ENCODE measurements at regions not wholly inside any gene's neighbourhood (a gene's known extent, or its start where the extent isn't known, plus 50 kb on each side); places are given as distances from the start of the nearest gene placed in this dataset.

- Histone ChIP-seq H3K4me1 (ENCODE audit: control insufficient read depth in 1 of 2, insufficient read depth in 1 of 2, low read depth in 1 of 2, low read length in 1 of 2) (no peaks in the 10 kb centered on the region), H3K36me3 (no peaks in the 10 kb centered on the region), H3K9me3 (no peaks in the 10 kb centered on the region), H3K27ac (no peak overlapping the region), H3K27me3 (no peaks in the 10 kb centered on the region), H3K4me3 (ENCODE audit: low read depth in 1 of 2, low read length in 1 of 2) (no peak overlapping the region)
- TF ChIP-seq, protein P1, sequence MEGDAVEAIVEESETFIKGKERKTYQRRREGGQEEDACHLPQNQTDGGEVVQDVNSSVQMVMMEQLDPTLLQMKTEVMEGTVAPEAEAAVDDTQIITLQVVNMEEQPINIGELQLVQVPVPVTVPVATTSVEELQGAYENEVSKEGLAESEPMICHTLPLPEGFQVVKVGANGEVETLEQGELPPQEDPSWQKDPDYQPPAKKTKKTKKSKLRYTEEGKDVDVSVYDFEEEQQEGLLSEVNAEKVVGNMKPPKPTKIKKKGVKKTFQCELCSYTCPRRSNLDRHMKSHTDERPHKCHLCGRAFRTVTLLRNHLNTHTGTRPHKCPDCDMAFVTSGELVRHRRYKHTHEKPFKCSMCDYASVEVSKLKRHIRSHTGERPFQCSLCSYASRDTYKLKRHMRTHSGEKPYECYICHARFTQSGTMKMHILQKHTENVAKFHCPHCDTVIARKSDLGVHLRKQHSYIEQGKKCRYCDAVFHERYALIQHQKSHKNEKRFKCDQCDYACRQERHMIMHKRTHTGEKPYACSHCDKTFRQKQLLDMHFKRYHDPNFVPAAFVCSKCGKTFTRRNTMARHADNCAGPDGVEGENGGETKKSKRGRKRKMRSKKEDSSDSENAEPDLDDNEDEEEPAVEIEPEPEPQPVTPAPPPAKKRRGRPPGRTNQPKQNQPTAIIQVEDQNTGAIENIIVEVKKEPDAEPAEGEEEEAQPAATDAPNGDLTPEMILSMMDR (IDR thresholded peaks at IDR 0.05), result no peak
Observed at GRCh38 chr2:76202866-76203265, 492.2 kb upstream of the GCFC2 start.

GRCh38 chr2:76197842-76198448, 487.2 kb upstream of the GCFC2 start:
- Histone ChIP-seq H3K4me1 (ENCODE audit: control insufficient read depth in 1 of 2, insufficient read depth in 1 of 2, low read depth in 1 of 2, low read length in 1 of 2) (no peaks in the 10 kb centered on the region), H3K27ac (no peak overlapping the region), H3K36me3 (no peaks in the 10 kb centered on the region), H3K27me3 (no peaks in the 10 kb centered on the region), H3K9me3 (no peaks in the 10 kb centered on the region), H3K4me3 (ENCODE audit: low read depth in 1 of 2, low read length in 1 of 2) (no peak overlapping the region)
- TF ChIP-seq, protein P1 (IDR thresholded peaks at IDR 0.05), result peak; percentile 44

DNA sequence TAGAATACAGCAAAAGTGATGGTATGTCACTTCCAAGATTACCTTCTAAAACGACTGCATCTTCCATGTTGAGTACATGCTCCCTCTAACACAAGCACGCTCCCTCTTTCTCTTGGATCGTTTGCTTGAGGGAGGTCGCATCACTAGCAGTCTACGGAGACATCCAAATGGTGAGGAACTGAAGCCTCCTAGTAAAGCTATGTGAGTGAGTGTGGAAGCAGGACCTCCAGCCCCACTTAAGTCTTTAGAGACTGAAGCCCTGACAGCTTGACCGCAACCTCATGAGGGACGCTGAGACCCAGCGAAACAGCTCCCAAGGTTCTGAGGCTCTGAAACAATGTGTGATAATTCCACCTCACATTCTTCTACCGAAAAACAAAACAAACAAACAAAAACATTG, 486.7 kb upstream of the GCFC2 start:
- Histone ChIP-seq H3K27me3 (no peaks in the 10 kb centered on the region), H3K4me3 (ENCODE audit: low read depth in 1 of 2, low read length in 1 of 2) (no peak overlapping the region), H3K9me3 (no peaks in the 10 kb centered on the region), H3K36me3 (no peaks in the 10 kb centered on the region), H3K4me1 (ENCODE audit: control insufficient read depth in 1 of 2, insufficient read depth in 1 of 2, low read depth in 1 of 2, low read length in 1 of 2) (no peaks in the 10 kb centered on the region), H3K27ac (no peak overlapping the region)
- TF ChIP-seq, protein P1 (IDR thresholded peaks at IDR 0.05), result no peak

DNA sequence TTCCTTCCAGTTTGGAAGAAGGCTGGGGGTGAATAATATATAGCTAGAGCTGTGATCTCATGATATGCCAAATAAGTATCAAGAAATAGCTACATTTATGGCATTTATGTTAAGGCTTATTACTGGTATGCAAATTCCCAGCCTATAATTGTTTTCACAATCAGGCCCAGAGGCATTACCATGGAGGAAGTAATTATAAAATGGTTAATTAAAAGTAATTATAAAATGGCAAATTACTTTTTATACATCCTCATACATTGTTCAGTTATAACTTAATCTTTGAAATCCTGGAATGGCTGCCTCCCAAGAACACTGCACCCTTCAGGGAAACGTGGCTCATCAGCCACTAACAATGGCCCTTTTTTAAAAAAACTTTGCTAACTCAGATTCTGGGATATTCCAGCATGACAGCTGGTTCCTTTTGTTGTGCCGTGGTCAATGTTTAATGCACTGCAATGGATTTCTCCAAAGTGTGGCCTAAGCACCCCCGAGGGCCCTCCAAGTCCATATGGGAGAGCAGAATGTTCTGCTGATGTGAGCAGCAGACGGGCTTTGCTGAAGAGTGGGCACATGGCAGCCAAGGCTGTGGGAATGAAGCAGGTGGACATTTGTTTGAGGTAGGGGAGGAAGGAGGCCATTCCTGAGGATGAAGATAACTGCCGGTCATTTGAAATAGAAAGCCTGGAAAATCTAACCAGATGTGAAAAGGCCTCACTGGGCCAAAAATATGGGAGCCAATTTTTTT, 483.5 kb upstream of the GCFC2 start:
- H3K36me3 ChIP-seq, result no peaks in the 10 kb centered on the region
- TF ChIP-seq, protein P1 (IDR thresholded peaks at IDR 0.05), result no peak
- no peaks in the 10 kb centered on the region for H3K27me3 ChIP-seq
- no peak overlapping the region for H3K27ac ChIP-seq
- H3K4me1 ChIP-seq (ENCODE audit: control insufficient read depth in 1 of 2, insufficient read depth in 1 of 2, low read depth in 1 of 2, low read length in 1 of 2), result no peaks in the 10 kb centered on the region
- H3K9me3 ChIP-seq, result no peaks in the 10 kb centered on the region
- H3K4me3 ChIP-seq (ENCODE audit: low read depth in 1 of 2, low read length in 1 of 2), result no peak overlapping the region

DNA sequence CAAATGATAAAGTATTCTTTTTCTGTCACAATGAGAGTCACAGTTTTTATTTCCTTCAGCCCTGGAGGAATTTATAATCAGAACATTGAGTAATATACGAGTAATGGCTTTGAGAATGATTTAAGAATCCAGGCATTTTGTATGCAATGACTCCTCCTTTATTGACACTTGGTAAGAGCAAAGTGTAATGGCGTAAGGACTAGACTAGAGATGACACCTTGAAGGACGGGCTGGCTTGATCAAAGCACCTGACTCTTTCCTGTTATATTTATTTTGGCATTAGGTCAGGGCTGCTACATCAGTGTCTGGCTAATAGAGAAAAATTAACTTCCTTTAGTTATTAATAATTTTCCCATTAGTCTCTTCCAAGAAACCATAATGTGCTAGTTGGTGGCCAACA, 482.4 kb upstream of the GCFC2 start:
- Histone ChIP-seq H3K4me1 (ENCODE audit: control insufficient read depth in 1 of 2, insufficient read depth in 1 of 2, low read depth in 1 of 2, low read length in 1 of 2) (no peaks in the 10 kb centered on the region), H3K36me3 (no peaks in the 10 kb centered on the region), H3K4me3 (ENCODE audit: low read depth in 1 of 2, low read length in 1 of 2) (no peak overlapping the region), H3K9me3 (no peaks in the 10 kb centered on the region), H3K27ac (no peak overlapping the region), H3K27me3 (no peaks in the 10 kb centered on the region)
- TF ChIP-seq, protein P1 (IDR thresholded peaks at IDR 0.05), result no peak

All from neutrophil (primary cell).